ENCODE measurements at regions not wholly inside any gene's neighbourhood (a gene's known extent, or its start where the extent isn't known, plus 50 kb on each side); places are given as distances from the start of the nearest gene placed in this dataset.

GRCh38 chr19:28021259-28022185 is 1191.4 kb downstream of the UQCRFS1 start:
- no peak for TF ChIP-seq CTCF (IDR thresholded peaks at IDR 0.05)
- no peak for DNase-seq (ENCODE audit: low spot score)
- Histone ChIP-seq H3K4me3 (no peak overlapping the region), H3K27ac (no peak overlapping the region)

- TF ChIP-seq CTCF (IDR thresholded peaks at IDR 0.05), result no peak
- Histone ChIP-seq H3K27ac (no peak overlapping the region), H3K4me3 (no peak overlapping the region)
- DNase-seq (ENCODE audit: low spot score), result no peak
Observed at GRCh38 chr19:28020619-28021258, 1192.2 kb downstream of the UQCRFS1 start.

GRCh38 chr19:28019901-28020300 is 1193.0 kb downstream of the UQCRFS1 start:
- Histone ChIP-seq H3K4me3 (no peak overlapping the region), H3K27ac (no peak overlapping the region)
- TF ChIP-seq CTCF (IDR thresholded peaks at IDR 0.05), result no peak
- no peak for DNase-seq (ENCODE audit: low spot score)

- TF ChIP-seq CTCF (IDR thresholded peaks at IDR 0.05), result no peak
- no peak overlapping the region for H3K4me3 ChIP-seq
- H3K27ac ChIP-seq, result no peak overlapping the region
- DNase-seq (ENCODE audit: low spot score), result no peak
Observed at GRCh38 chr19:28019371-28019770, 1193.6 kb downstream of the UQCRFS1 start.

GRCh38 chr19:28018499-28018898 is 1194.5 kb downstream of the UQCRFS1 start:
- Histone ChIP-seq H3K4me3 (no peak overlapping the region), H3K27ac (no peak overlapping the region)
- TF ChIP-seq CTCF (IDR thresholded peaks at IDR 0.05), result no peak
- no peak for DNase-seq (ENCODE audit: low spot score)

- no peak overlapping the region for H3K27ac ChIP-seq
- H3K4me3 ChIP-seq, result no peak overlapping the region
- DNase-seq (ENCODE audit: low spot score), result no peak
- TF ChIP-seq CTCF (IDR thresholded peaks at IDR 0.05), result no peak
Observed at GRCh38 chr19:28014615-28015405, 1198.1 kb downstream of the UQCRFS1 start.

Data from coronary artery (tissue), 2 donors.